Testis (tissue), 2 donors: ENCODE measurements at regions not wholly inside any gene's neighbourhood (a gene's known extent, or its start where the extent isn't known, plus 50 kb on each side); places are given as distances from the start of the nearest gene placed in this dataset.

Source experiments
- CTCF ChIP-seq, 3 experiments: fragments of 450-650 bp in 2 of 3; fragments of 200-600 bp in 1 of 3; sonication (generic) in 1 of 3; IDR thresholded peaks; one replicate each; pipeline ENCODE4 v1.5.1; 2016 to 2019; ENCODE audit warnings: antibody characterized with exemption in 3 of 3, mild to moderate bottlenecking in 2 of 3, moderate library complexity in 1 of 3
- POLR2A ChIP-seq: fragments of 450-650 bp; IDR thresholded peaks from one replicate; pipeline ENCODE4 v1.6.1; 2017; ENCODE audit warnings: antibody characterized with exemption, mild to moderate bottlenecking, moderate library complexity

GRCh38 chr21:24205319-24205718, 1402.0 kb downstream of the MRPL39 start:
- TF ChIP-seq CTCF (IDR thresholded peaks at IDR 0.05) (no peak), POLR2A (no peak)
